ENCODE measurements at regions not wholly inside any gene's neighbourhood (a gene's known extent, or its start where the extent isn't known, plus 50 kb on each side); places are given as distances from the start of the nearest gene placed in this dataset.

- TF ChIP-seq CTCF (IDR thresholded peaks at IDR 0.05) (no peak), EP300 (IDR thresholded peaks at IDR 0.05) (no peak), POLR2A (IDR thresholded peaks at IDR 0.05) (no peak), POLR2AphosphoS5 (IDR thresholded peaks at IDR 0.05) (no peak)
These were observed 59.2 kb upstream of the FER start for GRCh38 chr5:108688485-108688884.
